Fibroblast of lung (primary cell): ENCODE measurements at regions not wholly inside any gene's neighbourhood (a gene's known extent, or its start where the extent isn't known, plus 50 kb on each side); places are given as distances from the start of the nearest gene placed in this dataset.

Experiments
- EZH2 ChIP-seq: IDR thresholded peaks from 2 replicates; pipeline ENCODE4 v1.5.1; 2012; ENCODE audit warnings: low read length, control low read depth, mild to moderate bottlenecking; ENCODE audit errors: missing control alignments
- TF ChIP-seq, protein P1 (sequence below), 2 donors: IDR thresholded peaks in 1 of 2; conservative IDR thresholded peaks in 1 of 2; 1 replicate in 1 of 2; 2 replicates in 1 of 2; pipeline ENCODE4 v1.5.1; 2011 to 2012; ENCODE audit warnings: low read length in 2 of 2, control low read depth in 1 of 2, inconsistent platforms in 1 of 2, low read depth in 1 of 2, mild to moderate bottlenecking in 1 of 2

DNA sequence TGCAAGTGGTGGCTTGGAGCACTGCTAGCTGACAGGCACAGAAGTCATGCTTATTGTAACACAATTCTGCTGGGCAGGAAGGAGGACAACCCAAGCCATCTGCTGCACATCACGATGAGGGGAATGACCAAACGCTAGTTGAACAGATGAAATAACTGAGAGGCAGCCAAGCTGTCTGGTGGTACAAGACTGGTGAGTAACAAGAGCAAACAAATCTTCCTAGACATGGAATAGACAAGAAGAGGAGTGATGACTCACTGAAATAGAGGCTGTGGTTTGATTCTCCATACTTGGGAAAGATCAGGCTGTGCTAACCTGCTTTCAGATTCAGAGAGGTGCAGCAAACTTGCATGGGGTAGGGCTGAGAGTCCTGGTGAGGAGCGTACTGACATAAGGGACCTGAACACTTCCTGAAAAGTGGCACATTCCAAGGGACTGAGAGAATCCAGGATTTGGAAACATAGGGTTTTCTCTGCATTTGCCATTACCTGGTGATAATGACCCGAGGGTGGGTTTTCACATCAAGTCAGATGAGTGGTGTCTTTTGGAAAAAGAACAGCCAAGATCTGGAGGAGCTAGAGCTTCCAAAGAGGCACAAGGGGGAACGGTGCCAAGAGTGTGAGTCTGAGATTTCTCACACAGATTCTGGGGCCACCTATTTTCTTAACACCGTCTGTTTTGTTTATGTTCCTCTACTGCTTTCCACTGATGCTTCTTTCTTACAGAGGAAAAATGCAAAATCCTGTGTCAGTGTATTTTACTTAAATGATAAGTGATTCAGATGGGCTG is 60.0 kb downstream of the PRL start:
- TF ChIP-seq, protein P1, sequence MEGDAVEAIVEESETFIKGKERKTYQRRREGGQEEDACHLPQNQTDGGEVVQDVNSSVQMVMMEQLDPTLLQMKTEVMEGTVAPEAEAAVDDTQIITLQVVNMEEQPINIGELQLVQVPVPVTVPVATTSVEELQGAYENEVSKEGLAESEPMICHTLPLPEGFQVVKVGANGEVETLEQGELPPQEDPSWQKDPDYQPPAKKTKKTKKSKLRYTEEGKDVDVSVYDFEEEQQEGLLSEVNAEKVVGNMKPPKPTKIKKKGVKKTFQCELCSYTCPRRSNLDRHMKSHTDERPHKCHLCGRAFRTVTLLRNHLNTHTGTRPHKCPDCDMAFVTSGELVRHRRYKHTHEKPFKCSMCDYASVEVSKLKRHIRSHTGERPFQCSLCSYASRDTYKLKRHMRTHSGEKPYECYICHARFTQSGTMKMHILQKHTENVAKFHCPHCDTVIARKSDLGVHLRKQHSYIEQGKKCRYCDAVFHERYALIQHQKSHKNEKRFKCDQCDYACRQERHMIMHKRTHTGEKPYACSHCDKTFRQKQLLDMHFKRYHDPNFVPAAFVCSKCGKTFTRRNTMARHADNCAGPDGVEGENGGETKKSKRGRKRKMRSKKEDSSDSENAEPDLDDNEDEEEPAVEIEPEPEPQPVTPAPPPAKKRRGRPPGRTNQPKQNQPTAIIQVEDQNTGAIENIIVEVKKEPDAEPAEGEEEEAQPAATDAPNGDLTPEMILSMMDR (conservative IDR thresholded peaks at IDR 0.05 in 1 of 2, IDR thresholded peaks at IDR 0.05 in 1 of 2; ENCODE audit: low read depth in 1 of 2, low read length in 2 of 2) = no peak
- no peak for TF ChIP-seq EZH2
